ENCODE measurements at regions not wholly inside any gene's neighbourhood (a gene's known extent, or its start where the extent isn't known, plus 50 kb on each side); places are given as distances from the start of the nearest gene placed in this dataset.

DNA sequence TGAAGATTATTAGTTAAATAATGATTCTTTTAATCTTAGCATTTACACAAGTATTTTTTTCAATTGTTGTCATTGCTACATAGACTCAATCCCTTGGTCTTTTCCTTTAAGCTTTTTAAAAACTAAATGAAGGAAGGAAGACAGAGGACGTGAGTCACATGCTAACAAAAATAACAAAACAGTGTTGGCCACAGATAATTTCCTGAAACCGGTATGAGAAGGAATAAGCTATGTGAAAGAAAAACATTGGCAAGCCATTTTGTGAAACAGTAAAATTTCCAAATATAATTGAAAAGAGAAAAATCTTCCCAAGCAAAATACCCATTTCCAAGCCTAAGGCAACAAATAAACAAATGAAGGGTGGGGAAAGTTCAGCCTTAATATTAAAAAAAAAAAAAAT lies 223.0 kb downstream of the AHR start:
- POLR2A ChIA-PET: no interaction called here
- no peak overlapping the region; a peak in 1 of 6 replicates for H3K27ac ChIP-seq
- no peak for TF ChIP-seq EHF (CRISPR knock-in tag; IDR thresholded peaks at IDR 0.05)
- no peak for TF ChIP-seq FOSL2 (IDR thresholded peaks at IDR 0.05)
- TF ChIP-seq FOSL2 (CRISPR knock-in tag; IDR thresholded peaks at IDR 0.05): no peak
- TF ChIP-seq E2F6 (IDR thresholded peaks at IDR 0.05; ENCODE audit: borderline replicate concordance, low read depth): no peak
- TF ChIP-seq BHLHE40 (IDR thresholded peaks at IDR 0.05; ENCODE audit: low read depth, low read length): no peak
- no peak for TF ChIP-seq RARB (CRISPR knock-in tag; IDR thresholded peaks at IDR 0.05)
- no peak for TF ChIP-seq KDM5A (IDR thresholded peaks at IDR 0.05)
- TF ChIP-seq, protein P1, sequence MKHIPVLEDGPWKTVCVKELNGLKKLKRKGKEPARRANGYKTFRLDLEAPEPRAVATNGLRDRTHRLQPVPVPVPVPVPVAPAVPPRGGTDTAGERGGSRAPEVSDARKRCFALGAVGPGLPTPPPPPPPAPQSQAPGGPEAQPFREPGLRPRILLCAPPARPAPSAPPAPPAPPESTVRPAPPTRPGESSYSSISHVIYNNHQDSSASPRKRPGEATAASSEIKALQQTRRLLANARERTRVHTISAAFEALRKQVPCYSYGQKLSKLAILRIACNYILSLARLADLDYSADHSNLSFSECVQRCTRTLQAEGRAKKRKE (CRISPR knock-in tag; IDR thresholded peaks at IDR 0.05; ENCODE audit: low read depth): no peak
- no peak for TF ChIP-seq CHD2 (IDR thresholded peaks at IDR 0.05; ENCODE audit: low read length, partially characterized antibody)
- TF ChIP-seq EHMT2 (IDR thresholded peaks at IDR 0.05; ENCODE audit: low read depth): no peak
- TF ChIP-seq USF2 (IDR thresholded peaks at IDR 0.05): no peak
- TF ChIP-seq ZSCAN20 (CRISPR knock-in tag; IDR thresholded peaks at IDR 0.05): no peak
- TF ChIP-seq FOXS1 (CRISPR knock-in tag; IDR thresholded peaks at IDR 0.05): no peak
- no peak for TF ChIP-seq HES2 (IDR thresholded peaks at IDR 0.05)
- no peak for TF ChIP-seq RFX5 (IDR thresholded peaks at IDR 0.05)
- TF ChIP-seq, protein P2, sequence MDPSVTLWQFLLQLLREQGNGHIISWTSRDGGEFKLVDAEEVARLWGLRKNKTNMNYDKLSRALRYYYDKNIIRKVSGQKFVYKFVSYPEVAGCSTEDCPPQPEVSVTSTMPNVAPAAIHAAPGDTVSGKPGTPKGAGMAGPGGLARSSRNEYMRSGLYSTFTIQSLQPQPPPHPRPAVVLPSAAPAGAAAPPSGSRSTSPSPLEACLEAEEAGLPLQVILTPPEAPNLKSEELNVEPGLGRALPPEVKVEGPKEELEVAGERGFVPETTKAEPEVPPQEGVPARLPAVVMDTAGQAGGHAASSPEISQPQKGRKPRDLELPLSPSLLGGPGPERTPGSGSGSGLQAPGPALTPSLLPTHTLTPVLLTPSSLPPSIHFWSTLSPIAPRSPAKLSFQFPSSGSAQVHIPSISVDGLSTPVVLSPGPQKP (IDR thresholded peaks at IDR 0.05; ENCODE audit: low read depth, low read length): no peak
- no peak for TF ChIP-seq JUNB (IDR thresholded peaks at IDR 0.05)

DNA sequence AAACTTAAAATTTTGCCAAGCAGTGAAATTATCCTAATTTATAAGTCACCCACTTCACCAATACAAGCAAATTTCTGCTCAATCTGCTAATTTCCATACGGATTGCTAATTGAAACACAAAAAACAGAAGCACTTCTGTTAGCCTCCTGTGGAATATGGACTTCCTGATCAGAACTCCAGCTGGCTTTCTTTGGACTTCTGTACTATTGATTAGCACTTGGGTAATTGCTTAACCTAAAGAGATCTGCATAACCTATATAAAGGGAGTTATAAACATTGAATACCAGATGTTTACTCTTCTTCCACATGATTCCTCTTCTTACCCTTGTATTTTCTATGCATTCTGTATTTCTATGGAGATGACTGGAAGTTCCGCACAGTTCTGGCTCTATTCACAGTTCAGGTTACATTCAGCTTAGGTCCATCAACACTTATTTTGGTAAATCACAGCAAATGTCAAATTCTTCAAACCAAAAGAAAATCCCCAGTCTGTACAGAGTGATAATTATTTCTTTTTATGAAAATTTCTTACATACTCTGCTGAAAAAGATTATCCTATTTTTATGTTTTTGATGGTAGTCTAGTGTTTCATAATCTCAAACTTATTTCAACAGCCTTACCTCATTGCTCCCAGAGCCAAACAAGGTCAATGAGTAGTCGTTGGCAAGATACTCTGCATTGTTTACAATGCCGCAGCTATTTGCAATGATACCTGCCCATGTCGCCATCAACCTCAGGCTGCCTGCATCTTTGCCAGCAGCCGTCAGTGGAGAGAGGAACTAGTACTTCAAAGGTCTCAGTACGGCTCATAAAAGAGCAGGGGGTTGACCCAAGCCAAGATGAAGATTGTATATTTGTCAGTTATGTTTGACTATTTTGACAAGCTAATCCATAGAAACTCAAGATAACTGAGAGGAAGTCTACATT lies 225.6 kb downstream of the AHR start:
- WGBS (ENCODE audit: missing lambda C conversion rate): 37% methylated on average over 7 of the region's 7 CpGs
- Histone ChIP-seq H3K4me2 (peak overlapping the region; percentile 52), H3K4me3 (no peak overlapping the region), H3K4me1 (peaks cover 29% of the 10 kb centered on the region), H3K9me3 (no peaks in the 10 kb centered on the region), H3K27ac (peak overlapping the region; percentile 13 to 31; a peak in 2 of 6 replicates)
- ATAC-seq (peak; percentile 81 to 93), FAIRE-seq (no peak), DNase-seq (ENCODE audit: low read depth in 1 of 2, low spot score in 1 of 2) (peak in 1 of 2 experiments; percentile 76)
- ChIA-PET POLR2A (interaction anchor here (0.5 to 0.7 kb wide), 2 partner anchors 226 to 549 kb away, joined by 3 to 5 read pairs; partner anchors contain the start of gene AHR), CTCF (interaction anchor here (1.2 to 1.6 kb wide), 2 partner anchors 224 to 541 kb away, joined by 4 read pairs; no protein-coding TSS in a partner anchor)
- peak; percentile 49 to 70; a peak in 2 of 5 replicates for TF ChIP-seq JUN (IDR thresholded peaks at IDR 0.05)
- peak; percentile 66; the same call in 1 of the 2 replicates for TF ChIP-seq JUNB (IDR thresholded peaks at IDR 0.05)
- TF ChIP-seq, protein P3, sequence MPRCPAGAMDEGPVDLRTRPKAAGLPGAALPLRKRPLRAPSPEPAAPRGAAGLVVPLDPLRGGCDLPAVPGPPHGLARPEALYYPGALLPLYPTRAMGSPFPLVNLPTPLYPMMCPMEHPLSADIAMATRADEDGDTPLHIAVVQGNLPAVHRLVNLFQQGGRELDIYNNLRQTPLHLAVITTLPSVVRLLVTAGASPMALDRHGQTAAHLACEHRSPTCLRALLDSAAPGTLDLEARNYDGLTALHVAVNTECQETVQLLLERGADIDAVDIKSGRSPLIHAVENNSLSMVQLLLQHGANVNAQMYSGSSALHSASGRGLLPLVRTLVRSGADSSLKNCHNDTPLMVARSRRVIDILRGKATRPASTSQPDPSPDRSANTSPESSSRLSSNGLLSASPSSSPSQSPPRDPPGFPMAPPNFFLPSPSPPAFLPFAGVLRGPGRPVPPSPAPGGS (IDR thresholded peaks at IDR 0.05): peak; percentile 48; the same call in 1 of the 3 replicates
- TF ChIP-seq FOSL2 (IDR thresholded peaks at IDR 0.05): no peak
- TF ChIP-seq FOSL2 (CRISPR knock-in tag; IDR thresholded peaks at IDR 0.05): peak; percentile 39; the same call in 1 of the 2 replicates
- TF ChIP-seq HES2 (IDR thresholded peaks at IDR 0.05): peak; percentile 80
- TF ChIP-seq SREBF2 (IDR thresholded peaks at IDR 0.05): no peak
- peak in 1 of 2 experiments; percentile 47; a peak in 3 of 5 replicates for TF ChIP-seq RAD21 (conservative IDR thresholded peaks at IDR 0.05 in 1 of 2, IDR thresholded peaks at IDR 0.05 in 1 of 2)
- peak; percentile 70; the same call in 1 of the 2 replicates for TF ChIP-seq GATA3 (IDR thresholded peaks at IDR 0.05; ENCODE audit: borderline replicate concordance)
- TF ChIP-seq ZFP36 (IDR thresholded peaks at IDR 0.05; ENCODE audit: borderline replicate concordance, partially characterized antibody): no peak
- TF ChIP-seq HOXA7 (CRISPR knock-in tag; IDR thresholded peaks at IDR 0.05): no peak
- TF ChIP-seq EP300 (IDR thresholded peaks at IDR 0.05): peak; percentile 67 to 72; a peak in 3 of 5 replicates
- no peak for TF ChIP-seq ZSCAN20 (CRISPR knock-in tag; IDR thresholded peaks at IDR 0.05)
- peak; percentile 73 to 87 for TF ChIP-seq CEBPB (IDR thresholded peaks at IDR 0.05)

More for the DNA sequence above, 223.0 kb downstream of the AHR start:
- CTCF ChIA-PET: interaction anchor here (0.6 to 1.3 kb wide), 3 partner anchors 27 to 749 kb away, joined by 3 to 4 read pairs (median 3); no protein-coding TSS in a partner anchor
- 22% methylated on average over 2 of the region's 2 CpGs for WGBS (ENCODE audit: missing lambda C conversion rate)
- H3K4me2 ChIP-seq: peak overlapping the region; percentile 17; the same call in 2 of the 3 replicates
- H3K9me3 ChIP-seq: no peaks in the 10 kb centered on the region
- no peak overlapping the region for H3K4me3 ChIP-seq
- FAIRE-seq (no peak), ATAC-seq (no peak), DNase-seq (ENCODE audit: low read depth in 1 of 2, low spot score in 1 of 2) (no peak)
- peaks cover 26% of the 10 kb centered on the region for H3K4me1 ChIP-seq
